K562 (cell line): ENCODE measurements at regions not wholly inside any gene's neighbourhood (a gene's known extent, or its start where the extent isn't known, plus 50 kb on each side); places are given as distances from the start of the nearest gene placed in this dataset.
A peak's percentile ranks its signal among the peaks of the same experiment; 100 is the strongest.

Experiments
- ATAC-seq: fragments of 200-7000 bp; cut with Tn5 transposase; 3 replicates; pipeline ENCODE4 v1.9.1; 2020; ENCODE audit warnings: moderate library complexity
- BruUV-seq: library from RNA; stranded (reverse); fragments of 400-500 nt; replicated peaks from 2 replicates; lab custom pipeline; 2021; lab: Mats Ljungman, UMichigan
- CTCF ChIA-PET: fragments of 300-600 bp; formaldehyde crosslinking; extraction: SDS; loops from one replicate; lab custom pipeline; 2021; ENCODE audit warnings: low intra/inter-chr PET ratio; lab: Yijun Ruan, JAX
- POLR2A ChIA-PET: fragments of 300-600, 350-650 bp; sonication (Branson Sonifier 250); formaldehyde crosslinking; extraction: SDS; loops from one replicate; lab custom pipeline; 2021; ENCODE audit warnings: antibody characterized with exemption, inconsistent platforms; lab: Yijun Ruan, JAX
- DNase-seq, 4 experiments: peaks; one replicate each; pipeline versions ENCODE4 v3.0.0 to v3.0.0-alpha.2; 2011 to 2018; ENCODE audit warnings: low spot score in 3 of 4, mixed read lengths in 3 of 4; ENCODE audit errors: extremely low read depth in 1 of 4
- FAIRE-seq: peaks from 2 replicates; lab custom pipeline; 2011; peaks lifted over from hg19 to GRCh38; lab: Jason Lieb, UNC
- H2AFZ ChIP-seq: 2 replicates; pipeline ENCODE4 v1.6.0; 2011; ENCODE audit warnings: low read depth, low read length, control low read depth, inconsistent platforms
- H3K27ac ChIP-seq: fragments of 200-600 bp; 3 replicates; pipeline ENCODE4 v1.8.0; 2011; ENCODE audit warnings: low read depth, mild to moderate bottlenecking, control low read depth, inconsistent platforms, low read length, moderate library complexity, mixed read lengths; ENCODE audit errors: extremely low read depth
- H3K27me3 ChIP-seq, 2 experiments: fragments of 300-600 bp in 1 of 2; 2 replicates in 1 of 2; 3 replicates in 1 of 2; pipeline versions ENCODE4 v1.6.0 to v1.8.0; 2011; ENCODE audit warnings: inconsistent platforms in 2 of 2, low read length in 2 of 2, mild to moderate bottlenecking in 1 of 2, mixed read lengths in 1 of 2, moderate library complexity in 1 of 2; ENCODE audit not compliant: control insufficient read depth in 2 of 2, insufficient read depth in 2 of 2
- H3K36me3 ChIP-seq: fragments of 300-600 bp; 3 replicates; pipeline ENCODE4 v1.8.0; 2011; ENCODE audit warnings: mild to moderate bottlenecking, low read length, inconsistent platforms; ENCODE audit not compliant: control insufficient read depth, insufficient read depth
- H3K4me1 ChIP-seq, 2 experiments: fragments of 200-600 bp in 1 of 2; replicated peaks in 1 of 2; 2 replicates in 1 of 2; 3 replicates in 1 of 2; pipeline versions ENCODE4 v1.5.1 to v1.8.0; 2011; ENCODE audit warnings: inconsistent platforms in 2 of 2, low read length in 2 of 2, mild to moderate bottlenecking in 1 of 2, mixed read lengths in 1 of 2, moderate library complexity in 1 of 2; ENCODE audit not compliant: control insufficient read depth in 2 of 2, insufficient read depth in 2 of 2
- H3K4me2 ChIP-seq: 2 replicates; pipeline ENCODE4 v1.6.1; 2011; ENCODE audit warnings: low read length, control low read depth, inconsistent platforms, mixed read lengths; ENCODE audit not compliant: insufficient read depth
- H3K4me3 ChIP-seq: fragments of 200-600 bp; sonication (generic), shearing (Covaris generic); 2 replicates; pipeline ENCODE4 v1.5.1; 2016; ENCODE audit warnings: control low read depth, inconsistent platforms
- H3K79me2 ChIP-seq: fragments of 200-600 bp; 3 replicates; pipeline ENCODE4 v1.8.0; 2011; ENCODE audit warnings: low read length, inconsistent platforms; ENCODE audit not compliant: control insufficient read depth, insufficient read depth
- H3K9ac ChIP-seq, 2 experiments: 2 replicates each; pipeline versions ENCODE4 v1.6.0 to v1.6.1; 2011; ENCODE audit warnings: low read depth in 2 of 2, low read length in 2 of 2, control low read depth in 1 of 2, inconsistent platforms in 1 of 2, mild to moderate bottlenecking in 1 of 2, mixed read lengths in 1 of 2; ENCODE audit not compliant: insufficient read depth in 1 of 2
- H3K9me1 ChIP-seq: one replicate; pipeline ENCODE4 v1.6.0; 2011; ENCODE audit warnings: inconsistent platforms, mild to moderate bottlenecking, low read length, moderate library complexity; ENCODE audit not compliant: control insufficient read depth, insufficient read depth
- H3K9me3 ChIP-seq: replicated peaks from 2 replicates; pipeline ENCODE4 v1.5.1; 2011; ENCODE audit warnings: low read depth, low read length, inconsistent platforms; ENCODE audit not compliant: control insufficient read depth, insufficient read depth
- H4K20me1 ChIP-seq: replicated peaks from 2 replicates; pipeline ENCODE4 v1.6.1; 2011; ENCODE audit warnings: low read length, inconsistent platforms, mixed read lengths; ENCODE audit not compliant: control insufficient read depth, insufficient read depth
- ADNP ChIP-seq: fragments of 200-800 bp; sonication (Bioruptor generic); IDR thresholded peaks from 2 replicates; pipeline ENCODE4 v1.6.1; 2016; ENCODE audit warnings: missing genetic modification characterization, missing compliant biosample characterization
- BCOR ChIP-seq: fragments of 450-650 bp; IDR thresholded peaks from 2 replicates; pipeline ENCODE4 v1.6.1; 2016
- CBX3 ChIP-seq, 2 experiments: IDR thresholded peaks; 1 replicate in 1 of 2; 2 replicates in 1 of 2; pipeline ENCODE4 v1.6.1; 2012; ENCODE audit warnings: inconsistent platforms in 2 of 2, low read length in 2 of 2, borderline replicate concordance in 1 of 2, control low read depth in 1 of 2
- CHD4 ChIP-seq: fragments of 200-600 bp; sonication (generic); IDR thresholded peaks from 3 replicates; pipeline ENCODE4 v1.6.1; 2012; ENCODE audit warnings: low read depth, mild to moderate bottlenecking, mixed read lengths, low read length, inconsistent platforms; ENCODE audit not compliant: insufficient read depth, insufficient replicate concordance, poor library complexity, severe bottlenecking
- GTF2A2 ChIP-seq: IDR thresholded peaks from 2 replicates; pipeline ENCODE4 v1.6.1; 2016; ENCODE audit warnings: mild to moderate bottlenecking, missing genetic modification characterization, missing compliant biosample characterization
- MAFG ChIP-seq: fragments of 450-650 bp; conservative IDR thresholded peaks from 2 replicates; pipeline ENCODE4 v1.6.1; 2016; ENCODE audit warnings: missing genetic modification characterization, missing compliant biosample characterization
- MTF1 ChIP-seq: fragments of 250-450 bp; sonication (Bioruptor Pico); IDR thresholded peaks from 2 replicates; pipeline ENCODE4 v1.9.0; 2021; ENCODE audit warnings: moderate library complexity, mild to moderate bottlenecking, inconsistent platforms, borderline replicate concordance
- PHB ChIP-seq: fragments of 250-450 bp; sonication (Bioruptor Pico); IDR thresholded peaks from 2 replicates; pipeline ENCODE4 v1.5.0; 2021
- PTTG1 ChIP-seq: fragments of 450-650 bp; IDR thresholded peaks from 2 replicates; pipeline ENCODE4 v1.6.1; 2016; ENCODE audit warnings: low read depth, mild to moderate bottlenecking, missing genetic modification characterization, missing compliant biosample characterization
- RCOR1 ChIP-seq, 2 experiments: IDR thresholded peaks; 2 replicates each; pipeline ENCODE4 v1.6.1; 2012; ENCODE audit warnings: low read depth in 2 of 2, low read length in 2 of 2, borderline replicate concordance in 1 of 2, improper control_type of control experiment in 1 of 2
- TCF7L2 ChIP-seq: fragments of 150-350 bp; IDR thresholded peaks from 2 replicates; pipeline ENCODE4 v1.6.1; 2016; ENCODE audit warnings: low read depth, mild to moderate bottlenecking, low read length, moderate library complexity
- WGBS: fragments of 100-300 bp; shearing (Covaris generic); methylation state at CpG from one replicate; pipeline ENCODE4 v1.1.6; 2016; ENCODE audit warnings: low coverage, mixed read lengths; ENCODE audit not compliant: insufficient coverage; ENCODE audit errors: missing lambda C conversion rate; 5-methylcytosine and 5-hydroxymethylcytosine counted together
- in situ Hi-C: fragments of 300-500 bp; cut with MboI; formaldehyde crosslinking; loops from 4 replicates; pipeline ENCODE4 v1.15.0; 2018; ENCODE audit warnings: inconsistent platforms, mixed read lengths
- intact Hi-C: fragments of 100-400 bp; cut with micrococcal nuclease; formaldehyde crosslinking; loops from 2 replicates; pipeline ENCODE4 v1.14.2; 2022
- TF ChIP-seq, protein P1 (sequence below): fragments of 450-650 bp; formaldehyde crosslinking; IDR thresholded peaks from 2 replicates; pipeline ENCODE4 v1.4.0; 2020; ENCODE audit warnings: mild to moderate bottlenecking, mixed read lengths
- TF ChIP-seq, protein P2 (sequence below): fragments of 450-650 bp; IDR thresholded peaks from 2 replicates; pipeline ENCODE4 v1.6.1; 2016
- TF ChIP-seq, protein P3 (sequence below): fragments of 450-650 bp; IDR thresholded peaks from 2 replicates; pipeline ENCODE4 v1.6.1; 2018; ENCODE audit warnings: mild to moderate bottlenecking, low read depth; ENCODE audit not compliant: partially characterized antibody
- TF ChIP-seq, protein P4 (sequence below), 2 experiments: IDR thresholded peaks in 1 of 2; conservative IDR thresholded peaks in 1 of 2; 2 replicates each; pipeline ENCODE4 v1.6.1; 2016; ENCODE audit warnings: low read depth in 2 of 2, mild to moderate bottlenecking in 1 of 2, missing compliant biosample characterization in 1 of 2, missing genetic modification characterization in 1 of 2, moderate library complexity in 1 of 2

DNA sequence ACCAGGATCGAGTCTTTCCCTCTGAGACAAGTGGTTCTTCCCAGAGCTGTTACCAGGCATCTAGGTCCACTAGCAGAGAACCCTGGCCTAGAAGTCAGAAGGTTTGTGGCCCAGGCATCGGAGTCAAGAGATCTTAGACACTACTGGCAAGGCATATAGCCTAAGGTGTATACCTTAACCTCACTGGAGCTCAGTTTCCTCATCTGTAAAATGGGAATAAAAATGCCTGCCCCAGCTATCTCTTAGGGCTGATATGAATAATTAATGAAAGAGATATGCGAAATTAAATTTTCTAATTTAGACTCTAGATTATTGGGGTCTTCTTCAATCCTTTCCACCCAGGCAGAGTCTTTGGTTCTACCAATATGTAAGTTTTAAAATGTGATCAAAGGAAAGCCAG is 60.5 kb upstream of the NLK start:
- Histone ChIP-seq H3K4me3 (no peak overlapping the region), H3K9me1 (no peaks in the 10 kb centered on the region), H3K27me3 (no peaks in the 10 kb centered on the region), H3K9ac (no peak overlapping the region), H3K4me2 (no peak overlapping the region), H3K27ac (no peak overlapping the region), H3K79me2 (no peaks in the 10 kb centered on the region), H4K20me1 (no peaks in the 10 kb centered on the region), H3K9me3 (no peaks in the 10 kb centered on the region), H3K36me3 (no peaks in the 10 kb centered on the region), H3K4me1 (peaks cover 37 to 70% of the 10 kb centered on the region in 2 experiments), H2AFZ (no peak overlapping the region)
- intact Hi-C loops (no loop called here), in situ Hi-C loops (no loop called here)
- FAIRE-seq (no peak), DNase-seq (no peak), ATAC-seq (no peak)
- no TSS peak for BruUV-seq
- CTCF ChIA-PET, result no interaction called here
- WGBS, result 70% methylated on average over 3 of the region's 3 CpGs
- POLR2A ChIA-PET, result interaction anchor here (0.5 to 1.1 kb wide), 6 partner anchors 9 to 216 kb away, joined by 3 to 5 read pairs (median 4); no protein-coding TSS in a partner anchor
- TF ChIP-seq, protein P1, sequence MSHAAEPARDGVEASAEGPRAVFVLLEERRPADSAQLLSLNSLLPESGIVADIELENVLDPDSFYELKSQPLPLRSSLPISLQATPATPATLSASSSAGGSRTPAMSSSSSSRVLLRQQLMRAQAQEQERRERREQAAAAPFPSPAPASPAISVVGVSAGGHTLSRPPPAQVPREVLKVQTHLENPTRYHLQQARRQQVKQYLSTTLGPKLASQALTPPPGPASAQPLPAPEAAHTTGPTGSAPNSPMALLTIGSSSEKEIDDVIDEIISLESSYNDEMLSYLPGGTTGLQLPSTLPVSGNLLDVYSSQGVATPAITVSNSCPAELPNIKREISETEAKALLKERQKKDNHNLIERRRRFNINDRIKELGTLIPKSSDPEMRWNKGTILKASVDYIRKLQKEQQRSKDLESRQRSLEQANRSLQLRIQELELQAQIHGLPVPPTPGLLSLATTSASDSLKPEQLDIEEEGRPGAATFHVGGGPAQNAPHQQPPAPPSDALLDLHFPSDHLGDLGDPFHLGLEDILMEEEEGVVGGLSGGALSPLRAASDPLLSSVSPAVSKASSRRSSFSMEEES (CRISPR knock-in tag), result no peak
- TF ChIP-seq, protein P2, sequence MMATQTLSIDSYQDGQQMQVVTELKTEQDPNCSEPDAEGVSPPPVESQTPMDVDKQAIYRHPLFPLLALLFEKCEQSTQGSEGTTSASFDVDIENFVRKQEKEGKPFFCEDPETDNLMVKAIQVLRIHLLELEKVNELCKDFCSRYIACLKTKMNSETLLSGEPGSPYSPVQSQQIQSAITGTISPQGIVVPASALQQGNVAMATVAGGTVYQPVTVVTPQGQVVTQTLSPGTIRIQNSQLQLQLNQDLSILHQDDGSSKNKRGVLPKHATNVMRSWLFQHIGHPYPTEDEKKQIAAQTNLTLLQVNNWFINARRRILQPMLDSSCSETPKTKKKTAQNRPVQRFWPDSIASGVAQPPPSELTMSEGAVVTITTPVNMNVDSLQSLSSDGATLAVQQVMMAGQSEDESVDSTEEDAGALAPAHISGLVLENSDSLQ, result no peak
- TF ChIP-seq BCOR (peak; percentile 87), ADNP (peak; percentile 74), RCOR1 (IDR thresholded peaks at IDR 0.05; ENCODE audit: borderline replicate concordance in 1 of 2, low read depth in 2 of 2, low read length in 2 of 2) (0 out of 4 replicates have a peak, but pooled peaks of 1 of the 2 experiments have one; percentile 23), PHB (CRISPR knock-in tag) (no peak), TCF7L2 (no peak), MAFG (tag) (no peak), PTTG1 (no peak), MTF1 (CRISPR knock-in tag) (no peak), CHD4 (peak; percentile 73), CBX3 (IDR thresholded peaks at IDR 0.05; ENCODE audit: borderline replicate concordance in 1 of 2, low read length in 2 of 2) (no peak), GTF2A2 (tag) (no peak)
- TF ChIP-seq, protein P3, sequence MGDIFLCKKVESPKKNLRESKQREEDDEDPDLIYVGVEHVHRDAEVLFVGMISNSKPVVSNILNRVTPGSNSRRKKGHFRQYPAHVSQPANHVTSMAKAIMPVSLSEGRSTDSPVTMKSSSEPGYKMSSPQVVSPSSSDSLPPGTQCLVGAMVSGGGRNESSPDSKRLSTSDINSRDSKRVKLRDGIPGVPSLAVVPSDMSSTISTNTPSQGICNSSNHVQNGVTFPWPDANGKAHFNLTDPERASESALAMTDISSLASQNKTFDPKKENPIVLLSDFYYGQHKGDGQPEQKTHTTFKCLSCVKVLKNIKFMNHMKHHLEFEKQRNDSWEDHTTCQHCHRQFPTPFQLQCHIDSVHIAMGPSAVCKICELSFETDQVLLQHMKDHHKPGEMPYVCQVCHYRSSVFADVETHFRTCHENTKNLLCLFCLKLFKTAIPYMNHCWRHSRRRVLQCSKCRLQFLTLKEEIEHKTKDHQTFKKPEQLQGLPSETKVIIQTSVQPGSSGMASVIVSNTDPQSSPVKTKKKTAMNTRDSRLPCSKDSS, result no peak
- TF ChIP-seq, protein P4, sequence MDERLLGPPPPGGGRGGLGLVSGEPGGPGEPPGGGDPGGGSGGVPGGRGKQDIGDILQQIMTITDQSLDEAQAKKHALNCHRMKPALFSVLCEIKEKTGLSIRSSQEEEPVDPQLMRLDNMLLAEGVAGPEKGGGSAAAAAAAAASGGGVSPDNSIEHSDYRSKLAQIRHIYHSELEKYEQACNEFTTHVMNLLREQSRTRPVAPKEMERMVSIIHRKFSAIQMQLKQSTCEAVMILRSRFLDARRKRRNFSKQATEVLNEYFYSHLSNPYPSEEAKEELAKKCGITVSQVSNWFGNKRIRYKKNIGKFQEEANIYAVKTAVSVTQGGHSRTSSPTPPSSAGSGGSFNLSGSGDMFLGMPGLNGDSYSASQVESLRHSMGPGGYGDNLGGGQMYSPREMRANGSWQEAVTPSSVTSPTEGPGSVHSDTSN (CRISPR knock-in tag; IDR thresholded peaks at IDR 0.05; ENCODE audit: low read depth), result no peak
- TF ChIP-seq, protein P4 (tag; conservative IDR thresholded peaks at IDR 0.05; ENCODE audit: low read depth), result no peak
